Gastroesophageal sphincter (tissue), 3 donors: ENCODE measurements at regions not wholly inside any gene's neighbourhood (a gene's known extent, or its start where the extent isn't known, plus 50 kb on each side); places are given as distances from the start of the nearest gene placed in this dataset.

Experiments used
- EP300 ChIP-seq: sonication (generic); formaldehyde crosslinking; IDR thresholded peaks from one replicate; pipeline ENCODE4 v1.6.1; 2017; ENCODE audit warnings: antibody characterized with exemption, mild to moderate bottlenecking
- POLR2A ChIP-seq, 2 donors: fragments of 450-650 bp; IDR thresholded peaks; one replicate each; pipeline ENCODE4 v1.6.1; 2017; ENCODE audit warnings: antibody characterized with exemption in 2 of 2, mild to moderate bottlenecking in 2 of 2, moderate library complexity in 1 of 2
- TF ChIP-seq, protein P1 (sequence below), 4 experiments: fragments of 200-600 bp in 2 of 4; fragments of 450-650 bp in 2 of 4; sonication (generic) in 1 of 4; IDR thresholded peaks; one replicate each; pipeline ENCODE4 v1.5.1; 2017 to 2019; ENCODE audit warnings: antibody characterized with exemption in 4 of 4, mild to moderate bottlenecking in 2 of 4, moderate library complexity in 2 of 4

DNA sequence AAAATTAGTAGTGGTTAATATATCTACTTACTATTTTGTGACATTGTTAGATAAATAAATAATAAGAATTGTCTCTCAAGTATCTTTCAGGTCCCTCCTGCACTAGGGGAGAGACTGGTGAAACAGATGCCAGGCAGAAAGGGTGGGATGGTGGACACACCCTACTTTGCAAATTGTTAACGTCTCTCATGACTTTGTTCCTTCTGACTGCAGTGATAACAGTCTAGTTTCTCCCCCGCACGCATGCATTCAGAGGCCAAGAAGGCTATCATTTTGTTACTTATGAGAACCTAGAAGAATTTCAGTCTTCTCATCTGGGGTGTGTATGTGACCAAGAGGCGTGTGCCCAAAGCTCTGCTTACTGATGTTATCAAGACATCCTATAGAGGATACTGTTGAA, 152.3 kb downstream of the EDN1 start:
- TF ChIP-seq, protein P1, sequence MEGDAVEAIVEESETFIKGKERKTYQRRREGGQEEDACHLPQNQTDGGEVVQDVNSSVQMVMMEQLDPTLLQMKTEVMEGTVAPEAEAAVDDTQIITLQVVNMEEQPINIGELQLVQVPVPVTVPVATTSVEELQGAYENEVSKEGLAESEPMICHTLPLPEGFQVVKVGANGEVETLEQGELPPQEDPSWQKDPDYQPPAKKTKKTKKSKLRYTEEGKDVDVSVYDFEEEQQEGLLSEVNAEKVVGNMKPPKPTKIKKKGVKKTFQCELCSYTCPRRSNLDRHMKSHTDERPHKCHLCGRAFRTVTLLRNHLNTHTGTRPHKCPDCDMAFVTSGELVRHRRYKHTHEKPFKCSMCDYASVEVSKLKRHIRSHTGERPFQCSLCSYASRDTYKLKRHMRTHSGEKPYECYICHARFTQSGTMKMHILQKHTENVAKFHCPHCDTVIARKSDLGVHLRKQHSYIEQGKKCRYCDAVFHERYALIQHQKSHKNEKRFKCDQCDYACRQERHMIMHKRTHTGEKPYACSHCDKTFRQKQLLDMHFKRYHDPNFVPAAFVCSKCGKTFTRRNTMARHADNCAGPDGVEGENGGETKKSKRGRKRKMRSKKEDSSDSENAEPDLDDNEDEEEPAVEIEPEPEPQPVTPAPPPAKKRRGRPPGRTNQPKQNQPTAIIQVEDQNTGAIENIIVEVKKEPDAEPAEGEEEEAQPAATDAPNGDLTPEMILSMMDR (IDR thresholded peaks at IDR 0.05) = no peak
- TF ChIP-seq EP300 = no peak
- TF ChIP-seq POLR2A (IDR thresholded peaks at IDR 0.05) = no peak
